Neural cell (in vitro differentiated cells): ENCODE measurements at regions not wholly inside any gene's neighbourhood (a gene's known extent, or its start where the extent isn't known, plus 50 kb on each side); places are given as distances from the start of the nearest gene placed in this dataset.

Experiments used
- H2AFZ ChIP-seq: fragments of 200-600, 300-800 bp; sonication (generic), shearing (Covaris generic); 2 replicates; pipeline ENCODE4 v1.6.0; 2014; ENCODE audit warnings: low read depth, mild to moderate bottlenecking, antibody characterized with exemption, low read length, moderate library complexity
- H3F3A ChIP-seq: fragments of 200-600 bp; shearing (Covaris generic); 2 replicates; pipeline ENCODE4 v1.6.1; 2016; ENCODE audit warnings: mild to moderate bottlenecking, moderate library complexity, mixed read lengths, antibody characterized with exemption, low read length; ENCODE audit not compliant: insufficient read depth, poor library complexity, severe bottlenecking
- H3K27ac ChIP-seq: fragments of 200-600, 300-800 bp; sonication (generic), shearing (Covaris generic); 2 replicates; pipeline ENCODE4 v1.5.1; 2014; ENCODE audit warnings: mild to moderate bottlenecking, low read length, moderate library complexity
- H3K27me3 ChIP-seq: fragments of 300-800, 200-600 bp; sonication (generic), shearing (Covaris generic); 2 replicates; pipeline ENCODE4 v1.6.0; 2014; ENCODE audit warnings: mild to moderate bottlenecking, low read depth, low read length, moderate library complexity; ENCODE audit not compliant: insufficient read depth
- H3K36me3 ChIP-seq: fragments of 300-800, 200-600 bp; sonication (generic), shearing (Covaris generic); 2 replicates; pipeline ENCODE4 v1.5.1; 2014; ENCODE audit warnings: mild to moderate bottlenecking, antibody characterized with exemption, low read length, moderate library complexity; ENCODE audit not compliant: insufficient read depth
- H3K4me2 ChIP-seq: fragments of 300-800, 200-600 bp; sonication (generic), shearing (Covaris generic); 2 replicates; pipeline ENCODE4 v1.6.0; 2014; ENCODE audit warnings: mild to moderate bottlenecking, low read length
- H3K4me3 ChIP-seq: fragments of 300-800, 200-600 bp; sonication (generic), shearing (Covaris generic); 2 replicates; pipeline ENCODE4 v1.5.1; 2014; ENCODE audit warnings: mild to moderate bottlenecking, low read length, moderate library complexity
- H3K79me2 ChIP-seq: fragments of 200-600 bp; shearing (Covaris generic); replicated peaks from 2 replicates; pipeline ENCODE4 v1.6.0; 2014; ENCODE audit warnings: mild to moderate bottlenecking, low read length, moderate library complexity; ENCODE audit not compliant: insufficient read depth
- H3K9ac ChIP-seq: fragments of 300-800, 200-600 bp; sonication (generic), shearing (Covaris generic); 2 replicates; pipeline ENCODE4 v1.6.1; 2016; ENCODE audit warnings: mild to moderate bottlenecking, low read length, mixed read lengths
- H3K9me2 ChIP-seq: fragments of 200-600 bp; shearing (Covaris generic); 2 replicates; pipeline ENCODE4 v1.6.1; 2016; ENCODE audit warnings: mild to moderate bottlenecking, low read length, mixed read lengths; ENCODE audit not compliant: insufficient read depth
- H3K9me3 ChIP-seq: fragments of 200-600, 300-800 bp; sonication (generic), shearing (Covaris generic); 2 replicates; pipeline ENCODE4 v1.6.1; 2016; ENCODE audit warnings: mild to moderate bottlenecking, mixed run types, low read length, moderate library complexity, mixed read lengths
- H4K20me1 ChIP-seq: fragments of 200-600 bp; shearing (Covaris generic); 2 replicates; pipeline ENCODE4 v1.6.1; 2016; ENCODE audit warnings: mild to moderate bottlenecking, mixed run types; ENCODE audit not compliant: insufficient read depth
- EP300 ChIP-seq: fragments of 450-650 bp; conservative IDR thresholded peaks from 2 replicates; pipeline ENCODE4 v1.6.1; 2014; ENCODE audit warnings: antibody characterized with exemption, mild to moderate bottlenecking, moderate library complexity; ENCODE audit not compliant: poor library complexity, severe bottlenecking
- EZH2 ChIP-seq: fragments of 200-600, 300-800 bp; shearing (Covaris generic), sonication (generic); IDR thresholded peaks from 2 replicates; pipeline ENCODE4 v1.6.1; 2014; ENCODE audit warnings: antibody characterized with exemption, low read length, borderline replicate concordance, mild to moderate bottlenecking; ENCODE audit not compliant: insufficient read depth, poor library complexity, severe bottlenecking
- RAD21 ChIP-seq: fragments of 450-650 bp; conservative IDR thresholded peaks from 2 replicates; pipeline ENCODE4 v1.6.1; 2014; ENCODE audit warnings: antibody characterized with exemption, mild to moderate bottlenecking, moderate library complexity
- SMC3 ChIP-seq: fragments of 450-650 bp; conservative IDR thresholded peaks from 2 replicates; pipeline ENCODE4 v1.6.1; 2014; ENCODE audit warnings: antibody characterized with exemption, mild to moderate bottlenecking, moderate library complexity; ENCODE audit not compliant: poor library complexity

DNA sequence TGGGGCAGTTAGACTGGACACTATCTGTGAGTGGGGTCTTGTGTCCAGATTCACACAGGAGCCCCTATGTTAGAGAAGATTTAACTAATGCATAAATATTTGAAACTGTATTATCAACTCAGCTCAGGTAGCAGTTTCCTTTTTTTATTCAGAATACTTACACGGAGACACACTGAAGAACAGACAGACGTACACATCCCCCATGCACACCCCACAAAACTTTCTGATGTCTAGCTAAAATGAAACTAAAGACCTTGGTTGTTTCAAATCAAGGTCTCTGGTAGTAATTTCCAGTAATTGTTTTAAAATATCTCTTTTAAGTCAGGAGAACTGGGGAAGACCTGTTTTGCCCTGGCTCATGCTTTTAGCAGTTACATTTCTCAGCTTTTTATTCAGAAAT lies 55.7 kb upstream of the PRKCQ start:
- H3K9me3 ChIP-seq = no peaks in the 10 kb centered on the region

More for the DNA sequence above, 55.7 kb upstream of the PRKCQ start:
- H3K79me2 ChIP-seq = no peaks in the 10 kb centered on the region
- no peaks in the 10 kb centered on the region for H3K9me2 ChIP-seq
- H2AFZ ChIP-seq = no peak overlapping the region
- H3K4me3 ChIP-seq = no peak overlapping the region
- no peak overlapping the region for H3K27ac ChIP-seq
- no peaks in the 10 kb centered on the region for H3F3A ChIP-seq
- H3K4me2 ChIP-seq = no peak overlapping the region
- no peaks in the 10 kb centered on the region for H3K27me3 ChIP-seq
- no peak for TF ChIP-seq SMC3
- no peak for TF ChIP-seq EZH2
- TF ChIP-seq EP300 = no peak
- TF ChIP-seq RAD21 = no peak
- H3K9ac ChIP-seq = no peak overlapping the region
- H3K36me3 ChIP-seq = no peaks in the 10 kb centered on the region
- no peaks in the 10 kb centered on the region for H4K20me1 ChIP-seq
